ENCODE measurements at regions not wholly inside any gene's neighbourhood (a gene's known extent, or its start where the extent isn't known, plus 50 kb on each side); places are given as distances from the start of the nearest gene placed in this dataset.
A peak's percentile ranks its signal among the peaks of the same experiment; 100 is the strongest.

DNA sequence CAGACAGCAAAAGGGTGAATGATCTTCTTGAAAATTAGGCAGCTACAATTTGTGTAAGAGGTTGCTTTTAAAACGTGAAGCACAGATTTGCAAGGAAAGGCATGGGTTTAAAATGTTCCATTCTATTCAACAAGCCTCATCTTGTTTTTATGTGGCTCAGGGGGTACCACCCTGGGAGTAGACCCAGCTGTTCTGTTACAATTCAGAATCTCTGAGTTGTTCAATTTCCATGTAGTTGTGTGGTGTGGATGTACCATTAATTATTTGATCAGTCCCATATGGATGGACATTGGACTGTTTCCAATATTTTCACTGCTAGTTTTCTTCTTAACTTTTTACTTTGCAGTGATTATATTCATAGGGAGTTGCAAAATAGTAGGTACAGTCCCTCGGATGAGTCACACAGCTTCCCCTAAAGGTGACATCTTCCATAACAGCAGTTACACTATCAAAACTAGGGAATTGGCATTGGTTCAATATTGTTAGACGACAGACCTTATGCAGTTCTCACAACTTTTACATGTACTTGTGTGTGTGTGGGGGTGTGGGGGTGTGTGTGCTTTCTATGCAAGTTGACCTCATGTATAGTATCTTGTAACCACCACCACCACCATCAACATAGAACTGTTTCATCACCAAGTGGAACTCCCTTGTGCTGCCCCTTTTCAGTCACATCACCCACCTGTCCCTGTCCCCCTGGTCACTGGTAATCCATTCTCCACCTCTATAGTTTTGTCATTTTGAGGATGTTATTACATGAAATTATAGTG, 59.0 kb upstream of the CAPRIN2 start:
- DNase-seq (ENCODE audit: low read depth) = no peak
- H3K4me3 ChIP-seq (ENCODE audit: low read depth, low read length) = no peak overlapping the region
- TF ChIP-seq, protein P1, sequence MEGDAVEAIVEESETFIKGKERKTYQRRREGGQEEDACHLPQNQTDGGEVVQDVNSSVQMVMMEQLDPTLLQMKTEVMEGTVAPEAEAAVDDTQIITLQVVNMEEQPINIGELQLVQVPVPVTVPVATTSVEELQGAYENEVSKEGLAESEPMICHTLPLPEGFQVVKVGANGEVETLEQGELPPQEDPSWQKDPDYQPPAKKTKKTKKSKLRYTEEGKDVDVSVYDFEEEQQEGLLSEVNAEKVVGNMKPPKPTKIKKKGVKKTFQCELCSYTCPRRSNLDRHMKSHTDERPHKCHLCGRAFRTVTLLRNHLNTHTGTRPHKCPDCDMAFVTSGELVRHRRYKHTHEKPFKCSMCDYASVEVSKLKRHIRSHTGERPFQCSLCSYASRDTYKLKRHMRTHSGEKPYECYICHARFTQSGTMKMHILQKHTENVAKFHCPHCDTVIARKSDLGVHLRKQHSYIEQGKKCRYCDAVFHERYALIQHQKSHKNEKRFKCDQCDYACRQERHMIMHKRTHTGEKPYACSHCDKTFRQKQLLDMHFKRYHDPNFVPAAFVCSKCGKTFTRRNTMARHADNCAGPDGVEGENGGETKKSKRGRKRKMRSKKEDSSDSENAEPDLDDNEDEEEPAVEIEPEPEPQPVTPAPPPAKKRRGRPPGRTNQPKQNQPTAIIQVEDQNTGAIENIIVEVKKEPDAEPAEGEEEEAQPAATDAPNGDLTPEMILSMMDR (conservative IDR thresholded peaks at IDR 0.05; ENCODE audit: low read depth, low read length) = no peak

GRCh38 chr12:30811966-30812365, 57.2 kb upstream of the CAPRIN2 start:
- H3K4me3 ChIP-seq (ENCODE audit: low read depth, low read length) = no peak overlapping the region
- TF ChIP-seq, protein P1 (conservative IDR thresholded peaks at IDR 0.05; ENCODE audit: low read depth, low read length) = no peak
- DNase-seq (ENCODE audit: low read depth) = no peak

GRCh38 chr12:30810918-30811317, 56.2 kb upstream of the CAPRIN2 start:
- no peak for DNase-seq (ENCODE audit: low read depth)
- TF ChIP-seq, protein P1 (conservative IDR thresholded peaks at IDR 0.05; ENCODE audit: low read depth, low read length) = no peak
- H3K4me3 ChIP-seq (ENCODE audit: low read depth, low read length) = no peak overlapping the region

DNA sequence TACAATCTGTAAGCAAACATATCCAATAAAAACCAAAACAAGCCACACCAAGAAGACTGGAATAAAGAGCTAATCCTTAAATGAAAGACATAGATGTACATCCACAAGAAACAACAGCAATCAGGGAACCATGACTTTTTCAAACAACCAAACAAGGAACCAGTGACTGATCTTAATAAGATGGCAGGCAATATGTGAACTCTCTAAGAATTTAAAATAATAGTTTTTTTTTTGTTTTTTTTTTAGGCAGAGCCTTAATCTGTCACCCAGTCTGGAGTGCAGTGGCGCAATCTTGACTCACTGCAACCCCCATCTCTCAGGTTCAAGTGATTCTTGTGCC, 52.9 kb upstream of the CAPRIN2 start:
- no peak for DNase-seq (ENCODE audit: low read depth)
- H3K4me3 ChIP-seq (ENCODE audit: low read depth, low read length) = no peak overlapping the region
- TF ChIP-seq, protein P1 (conservative IDR thresholded peaks at IDR 0.05; ENCODE audit: low read depth, low read length) = no peak

DNA sequence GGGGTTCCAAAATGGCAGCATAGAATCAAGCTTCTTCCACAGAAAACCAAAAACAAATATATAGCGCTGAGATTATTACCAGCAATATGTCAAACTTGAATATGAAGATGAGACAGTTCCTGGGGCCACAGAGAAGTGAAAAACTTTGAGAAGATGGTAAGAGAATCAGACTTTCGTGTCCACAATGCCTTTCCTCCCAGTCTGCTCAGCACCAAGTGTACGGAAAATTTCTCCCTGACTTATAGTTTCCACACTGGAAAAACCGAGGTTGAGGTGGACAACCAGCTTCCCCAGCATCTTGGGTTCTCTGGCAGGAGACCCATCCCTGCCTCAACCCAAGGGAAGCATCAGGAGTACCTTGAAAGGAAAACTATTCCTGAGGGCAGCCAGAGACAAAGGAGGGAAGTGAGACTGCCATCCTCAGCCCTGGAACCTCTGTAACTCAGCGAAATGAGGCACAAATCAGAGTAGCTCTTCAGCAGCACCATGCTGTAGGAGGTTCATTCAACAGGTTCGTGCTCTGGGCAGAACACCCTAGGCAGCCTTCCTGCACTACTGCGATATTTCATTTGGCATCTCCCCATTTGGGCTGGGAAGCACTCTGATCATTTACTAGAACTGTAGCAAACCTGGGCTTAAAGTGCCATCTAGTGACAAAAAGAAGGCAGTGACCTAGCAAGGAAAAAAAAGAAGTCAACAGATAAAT, 52.4 kb upstream of the CAPRIN2 start:
- DNase-seq (ENCODE audit: low read depth) = no peak
- TF ChIP-seq, protein P1 (conservative IDR thresholded peaks at IDR 0.05; ENCODE audit: low read depth, low read length) = peak; percentile 80
- no peak overlapping the region for H3K4me3 ChIP-seq (ENCODE audit: low read depth, low read length)

- TF ChIP-seq, protein P1 (conservative IDR thresholded peaks at IDR 0.05; ENCODE audit: low read depth, low read length) = no peak
- no peak overlapping the region for H3K4me3 ChIP-seq (ENCODE audit: low read depth, low read length)
- no peak for DNase-seq (ENCODE audit: low read depth)
Measured at GRCh38 chr12:30805959-30806358, 51.2 kb upstream of the CAPRIN2 start.

Measured in epithelial cell of proximal tubule (primary cell).